Adrenal gland (tissue), 9 donors: ENCODE measurements at regions not wholly inside any gene's neighbourhood (a gene's known extent, or its start where the extent isn't known, plus 50 kb on each side); places are given as distances from the start of the nearest gene placed in this dataset.

ENCODE experiments used
- DNase-seq, 7 donors: peaks; one replicate each; pipeline ENCODE4 v3.0.0-alpha.2; 2019 to 2020
- H3K27ac ChIP-seq, 5 donors: fragments of 200-600 bp; sonication (generic) in 4 of 5; 1 replicate in 3 of 5; 2 replicates in 2 of 5; pipeline versions ENCODE4 v1.5.1 to v1.8.0; 2016 to 2020; ENCODE audit warnings: mild to moderate bottlenecking in 1 of 5
- H3K27me3 ChIP-seq: fragments of 200-600 bp; 2 replicates; pipeline ENCODE4 v1.8.0; 2021
- H3K36me3 ChIP-seq, 2 donors: fragments of 200-600 bp; replicated peaks in 1 of 2; 1 replicate in 1 of 2; 2 replicates in 1 of 2; pipeline versions ENCODE4 v1.5.1 to v1.8.0; 2018 to 2022
- H3K4me1 ChIP-seq, 2 donors: fragments of 200-600 bp; replicated peaks in 1 of 2; 1 replicate in 1 of 2; 2 replicates in 1 of 2; pipeline versions ENCODE4 v1.5.1 to v1.8.0; 2018 to 2021
- H3K4me3 ChIP-seq, 4 donors: fragments of 200-600 bp; sonication (generic) in 3 of 4; one replicate each; pipeline ENCODE4 v1.5.1; 2016 to 2018
- H3K9me3 ChIP-seq, 3 donors: fragments of 200-600 bp; sonication (generic) in 1 of 3; replicated peaks in 1 of 3; 1 replicate in 2 of 3; 2 replicates in 1 of 3; pipeline versions ENCODE4 v1.5.1 to v1.8.0; 2016 to 2021
- POLR2A ChIP-seq, 2 donors: fragments of 450-650 bp; IDR thresholded peaks; one replicate each; pipeline ENCODE4 v1.6.1; 2017; ENCODE audit warnings: antibody characterized with exemption in 2 of 2, mild to moderate bottlenecking in 2 of 2, moderate library complexity in 1 of 2
- WGBS, 4 donors: extraction: QIAGEN DNeasy Blood & Tissue Kit in 2 of 4; methylation state at CpG; one replicate each; pipeline versions ENCODE4 v1.1.5 to v1.1.7; 2013 to 2017; 5-methylcytosine and 5-hydroxymethylcytosine counted together
- intact Hi-C, 2 donors: fragments of 100-400 bp; cut with DNase I; formaldehyde crosslinking; loops; one replicate each; pipeline versions ENCODE4 v1.14.1 to v1.15.0; 2022 to 2023
- TF ChIP-seq, protein P1 (sequence below), 6 experiments: fragments of 450-650 bp in 4 of 6; fragments of 200-600 bp in 2 of 6; sonication (generic) in 1 of 6; IDR thresholded peaks; 1 replicate in 5 of 6; 2 replicates in 1 of 6; pipeline versions ENCODE4 v1.5.1 to v1.8.0; 2016 to 2021; ENCODE audit warnings: antibody characterized with exemption in 6 of 6, mild to moderate bottlenecking in 2 of 6, moderate library complexity in 1 of 6
- donor health status: healthy with polysubstance abuse.
- donor health status: Bipolar disorder and iron deficiency.
- donor health status: DM: yes; HTN: yes; CAD: no.
- donor health status: DM: no; HTN: no; CAD: no.
- donor health status: DM: no; HTN: no; CAD: no.

DNA sequence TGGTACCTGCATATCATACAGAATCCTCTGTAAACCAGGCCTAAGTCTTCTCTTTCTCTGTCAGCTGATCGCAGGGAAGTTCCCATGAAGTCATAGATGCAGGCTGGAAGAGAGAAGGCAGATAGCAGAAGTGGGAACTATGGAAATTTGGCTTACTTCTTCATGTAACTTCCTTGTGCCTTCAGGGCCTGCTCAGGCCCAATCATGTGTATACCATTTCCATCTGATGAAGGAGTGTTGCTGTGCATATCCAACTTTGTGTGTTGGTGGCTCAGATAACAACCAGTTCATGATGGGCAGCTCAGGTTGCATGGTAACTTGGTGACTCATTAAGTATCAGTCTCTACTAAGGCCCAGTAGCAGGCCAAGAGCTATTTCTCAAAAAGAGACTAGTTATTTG is 53.1 kb upstream of the CEP295 start:
- DNase-seq, result peak in 1 of 7 donors; percentile 8
- no peaks in the 10 kb centered on the region for H3K9me3 ChIP-seq
- no peak overlapping the region for H3K27ac ChIP-seq
- H3K4me1 ChIP-seq, result no peaks in the 10 kb centered on the region
- TF ChIP-seq, protein P1, sequence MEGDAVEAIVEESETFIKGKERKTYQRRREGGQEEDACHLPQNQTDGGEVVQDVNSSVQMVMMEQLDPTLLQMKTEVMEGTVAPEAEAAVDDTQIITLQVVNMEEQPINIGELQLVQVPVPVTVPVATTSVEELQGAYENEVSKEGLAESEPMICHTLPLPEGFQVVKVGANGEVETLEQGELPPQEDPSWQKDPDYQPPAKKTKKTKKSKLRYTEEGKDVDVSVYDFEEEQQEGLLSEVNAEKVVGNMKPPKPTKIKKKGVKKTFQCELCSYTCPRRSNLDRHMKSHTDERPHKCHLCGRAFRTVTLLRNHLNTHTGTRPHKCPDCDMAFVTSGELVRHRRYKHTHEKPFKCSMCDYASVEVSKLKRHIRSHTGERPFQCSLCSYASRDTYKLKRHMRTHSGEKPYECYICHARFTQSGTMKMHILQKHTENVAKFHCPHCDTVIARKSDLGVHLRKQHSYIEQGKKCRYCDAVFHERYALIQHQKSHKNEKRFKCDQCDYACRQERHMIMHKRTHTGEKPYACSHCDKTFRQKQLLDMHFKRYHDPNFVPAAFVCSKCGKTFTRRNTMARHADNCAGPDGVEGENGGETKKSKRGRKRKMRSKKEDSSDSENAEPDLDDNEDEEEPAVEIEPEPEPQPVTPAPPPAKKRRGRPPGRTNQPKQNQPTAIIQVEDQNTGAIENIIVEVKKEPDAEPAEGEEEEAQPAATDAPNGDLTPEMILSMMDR (IDR thresholded peaks at IDR 0.05), result no peak
- no peak for TF ChIP-seq POLR2A (IDR thresholded peaks at IDR 0.05)
- no peak overlapping the region for H3K4me3 ChIP-seq
- intact Hi-C loops, result no loop called here
- no peaks in the 10 kb centered on the region for H3K36me3 ChIP-seq
- H3K27me3 ChIP-seq, result no peaks in the 10 kb centered on the region
- 60 to 100% (median 77%) methylated on average over 1 of the region's 1 CpG for WGBS, 4 donors

DNA sequence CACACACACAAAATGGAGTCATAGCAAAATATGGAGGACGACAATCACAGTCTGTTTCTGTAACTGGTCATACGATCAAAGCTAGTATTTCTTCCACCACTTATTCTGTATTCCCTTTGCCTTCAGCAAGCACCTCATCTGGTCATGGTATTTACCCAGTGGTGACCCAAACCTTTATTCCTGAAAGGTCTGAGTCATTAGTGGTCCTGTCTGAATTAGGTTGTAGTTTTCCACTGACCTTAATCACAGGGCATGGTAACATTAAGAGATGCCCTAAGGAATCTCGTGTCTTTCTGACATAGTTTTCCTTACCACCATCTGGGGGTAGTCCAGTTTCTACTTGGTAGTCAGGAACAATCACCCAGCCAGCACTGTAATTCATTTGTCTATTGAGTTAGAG is 54.8 kb upstream of the CEP295 start:
- H3K27ac ChIP-seq, result no peak overlapping the region
- H3K4me1 ChIP-seq, result no peaks in the 10 kb centered on the region
- 82 to 91% (median 86%) methylated on average over 3 of the region's 3 CpGs for WGBS, 4 donors
- H3K4me3 ChIP-seq, result no peak overlapping the region
- TF ChIP-seq POLR2A (IDR thresholded peaks at IDR 0.05), result no peak
- TF ChIP-seq, protein P1 (IDR thresholded peaks at IDR 0.05), result no peak
- no peaks in the 10 kb centered on the region for H3K9me3 ChIP-seq
- H3K36me3 ChIP-seq, result no peaks in the 10 kb centered on the region
- intact Hi-C loops, result no loop called here
- H3K27me3 ChIP-seq, result no peaks in the 10 kb centered on the region
- no peak for DNase-seq

DNA sequence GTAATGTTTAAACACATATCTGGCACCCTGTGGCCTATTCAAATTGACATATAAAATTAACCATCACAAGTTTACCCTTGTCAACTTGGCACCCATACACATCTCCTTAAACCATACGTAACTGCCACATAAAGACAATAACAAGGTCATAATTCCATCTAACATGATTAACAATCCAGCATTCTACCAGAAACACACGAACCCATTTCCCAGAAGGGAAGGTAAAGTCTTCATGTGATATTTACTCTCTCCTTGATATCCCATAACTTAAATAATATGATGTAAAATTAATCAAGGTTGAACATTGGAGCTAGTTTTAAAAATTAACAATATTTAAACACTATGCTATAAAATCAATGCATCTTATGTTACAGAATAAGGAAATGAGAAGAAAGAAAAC is 55.2 kb upstream of the CEP295 start:
- H3K9me3 ChIP-seq, result no peaks in the 10 kb centered on the region
- WGBS, 4 donors, result 65 to 83% (median 77%) methylated on average over 2 of the region's 2 CpGs
- intact Hi-C loops, result no loop called here
- H3K4me3 ChIP-seq, result no peak overlapping the region
- no peak overlapping the region for H3K27ac ChIP-seq
- no peaks in the 10 kb centered on the region for H3K4me1 ChIP-seq
- no peaks in the 10 kb centered on the region for H3K27me3 ChIP-seq
- TF ChIP-seq POLR2A (IDR thresholded peaks at IDR 0.05), result no peak
- TF ChIP-seq, protein P1 (IDR thresholded peaks at IDR 0.05), result no peak
- H3K36me3 ChIP-seq, result no peaks in the 10 kb centered on the region
- DNase-seq, result no peak

DNA sequence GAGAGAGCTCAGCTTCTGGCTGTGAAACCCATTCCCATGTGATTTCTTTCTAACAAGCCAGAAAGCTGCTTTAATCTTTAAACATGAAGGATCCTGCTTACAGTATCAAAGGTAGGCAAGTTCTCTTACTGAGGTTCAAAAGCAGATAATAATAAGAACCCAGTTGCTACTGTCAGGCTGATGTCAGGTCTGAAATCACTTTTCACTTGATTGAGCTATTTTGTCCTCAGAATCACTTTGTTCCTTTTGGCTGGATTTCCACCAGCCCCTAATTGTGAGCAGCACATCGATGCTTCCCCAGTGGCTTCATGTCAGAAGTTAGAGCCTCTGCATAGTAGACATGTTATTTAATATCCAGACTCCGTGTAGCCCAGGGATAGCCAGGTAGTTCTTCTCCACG is 55.8 kb upstream of the CEP295 start:
- TF ChIP-seq, protein P1 (IDR thresholded peaks at IDR 0.05), result no peak
- TF ChIP-seq POLR2A (IDR thresholded peaks at IDR 0.05), result no peak
- H3K36me3 ChIP-seq, result no peaks in the 10 kb centered on the region
- no peak overlapping the region for H3K4me3 ChIP-seq
- H3K9me3 ChIP-seq, result no peaks in the 10 kb centered on the region
- DNase-seq, result no peak
- H3K27me3 ChIP-seq, result no peaks in the 10 kb centered on the region
- H3K27ac ChIP-seq, result no peak overlapping the region
- intact Hi-C loops, result no loop called here
- 40 to 65% (median 59%) methylated on average over 3 of the region's 3 CpGs for WGBS, 4 donors
- H3K4me1 ChIP-seq, result no peaks in the 10 kb centered on the region
